ENCODE measurements at regions not wholly inside any gene's neighbourhood (a gene's known extent, or its start where the extent isn't known, plus 50 kb on each side); places are given as distances from the start of the nearest gene placed in this dataset.
"Not testable (repeated sequence)": the region's sequence is repeated elsewhere in the genome, so short reads cannot be mapped to it uniquely, and the experiment has no call there.

DNA sequence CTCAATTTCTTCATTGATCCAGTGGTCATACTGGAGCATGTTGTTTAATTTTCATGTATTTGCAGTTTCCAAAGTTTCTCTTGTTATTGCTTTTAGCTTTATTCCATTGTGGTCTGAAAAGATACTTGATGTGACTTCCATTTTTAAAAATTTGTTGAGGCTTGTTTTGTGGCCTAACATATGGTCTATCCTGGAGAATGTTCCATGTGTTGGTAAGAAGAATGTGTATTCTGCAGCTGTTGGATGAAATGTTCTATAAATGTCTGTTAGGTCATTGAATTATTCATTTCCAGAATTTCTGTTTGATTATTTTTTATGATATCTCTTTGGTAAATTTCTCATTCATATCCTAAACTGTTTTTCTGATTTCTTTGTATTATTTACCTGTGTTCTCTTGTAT lies 139.8 kb upstream of the THUMPD2 start (continued):
- TF ChIP-seq HDAC2 (IDR thresholded peaks at IDR 0.05; ENCODE audit: borderline replicate concordance in 1 of 2, low read depth in 2 of 2, low read length in 2 of 2) (no peak), POU5F1 (IDR thresholded peaks at IDR 0.05; ENCODE audit: low read depth, low read length) (no peak)

DNA sequence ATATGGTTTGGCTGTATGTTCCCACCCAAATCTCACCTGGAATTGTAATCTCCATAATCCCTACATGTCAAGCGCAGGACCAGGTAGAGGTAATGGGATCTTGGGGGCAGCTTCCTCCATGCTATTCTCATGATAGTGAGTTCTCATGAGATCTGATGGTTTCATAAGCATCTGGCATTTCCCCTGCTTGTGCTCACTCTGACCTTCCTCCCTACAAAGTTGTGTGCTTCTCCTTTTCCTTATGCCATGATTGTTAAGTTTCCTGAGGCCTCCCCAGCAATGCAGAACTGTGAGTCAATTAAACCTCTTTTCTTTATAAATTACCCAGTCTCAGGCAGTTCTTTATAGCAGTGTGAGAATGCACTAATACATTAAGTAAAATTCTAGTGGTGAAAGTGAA lies 138.3 kb upstream of the THUMPD2 start:
- H3K79me2 ChIP-seq (ENCODE audit: control insufficient read depth in 1 of 2, insufficient read depth in 2 of 2, low read length in 2 of 2); H3K4ac ChIP-seq (replicated peaks; ENCODE audit: insufficient read length, low read depth, low read length); H3K4me1 ChIP-seq (replicated peaks in 1 of 4; ENCODE audit: control insufficient read depth in 3 of 4, insufficient read depth in 4 of 4, low read length in 3 of 4); H3K56ac ChIP-seq (replicated peaks; ENCODE audit: insufficient read length, low read depth, low read length); H3K14ac ChIP-seq (ENCODE audit: insufficient read length); H3K27ac ChIP-seq (ENCODE audit: low read depth, low read length); H2BK12ac ChIP-seq (ENCODE audit: low read depth, low read length); H2BK120ac ChIP-seq (replicated peaks; ENCODE audit: low read depth, low read length); H2AFZ ChIP-seq (ENCODE audit: low read length); H4K91ac ChIP-seq (replicated peaks; ENCODE audit: insufficient read length, low read length); H4K20me1 ChIP-seq (replicated peaks in 1 of 2; ENCODE audit: control insufficient read depth in 1 of 2, insufficient read depth in 2 of 2, low read length in 2 of 2); H3K23me2 ChIP-seq (ENCODE audit: low read depth, low read length); H4K5ac ChIP-seq (ENCODE audit: insufficient read length, low read depth, low read length); H2AK5ac ChIP-seq (ENCODE audit: low read depth, low read length); DNase-seq (ENCODE audit: low read depth in 1 of 2, low spot score in 2 of 2); H3K4me2 ChIP-seq (ENCODE audit: insufficient read depth in 1 of 2, low read depth in 2 of 2, low read length in 2 of 2); H3K79me1 ChIP-seq (ENCODE audit: low read depth, low read length); H3K9me3 ChIP-seq (ENCODE audit: insufficient read depth in 2 of 2, low read depth in 1 of 2, low read length in 1 of 2); H3K27me3 ChIP-seq (replicated peaks in 1 of 4; ENCODE audit: control insufficient read depth in 3 of 4, extremely low read depth in 1 of 4, insufficient read depth in 3 of 4, low read length in 3 of 4); H2BK20ac ChIP-seq (ENCODE audit: low read length); FAIRE-seq; H3K18ac ChIP-seq (ENCODE audit: extremely low read depth, low read length); H3K23ac ChIP-seq (ENCODE audit: insufficient read length); POLR2A ChIA-PET (ENCODE audit: partially characterized antibody); H2BK15ac ChIP-seq (ENCODE audit: low read length); H4K8ac ChIP-seq (ENCODE audit: extremely low read depth, insufficient read depth, low read length); H3K36me3 ChIP-seq (ENCODE audit: control insufficient read depth in 2 of 4, insufficient read depth in 4 of 4, low read length in 3 of 4); H3K9ac ChIP-seq (replicated peaks in 1 of 4; ENCODE audit: extremely low read depth in 1 of 4, low read depth in 3 of 4, low read length in 3 of 4); H2BK5ac ChIP-seq (ENCODE audit: low read depth, low read length); H3K4me3 ChIP-seq (ENCODE audit: extremely low read depth in 1 of 4, insufficient read depth in 2 of 4, low read depth in 3 of 4, low read length in 4 of 4): not testable (repeated sequence)
- CTCF ChIA-PET (ENCODE audit: partially characterized antibody), result interaction anchor here (0.6 kb wide), 1 partner anchor 312 kb away, joined by 3 read pairs; no protein-coding TSS in a partner anchor
- WGBS, 2 experiments (ENCODE audit: extremely low coverage in 1 of 2, insufficient coverage in 1 of 2, insufficient read length in 1 of 2, insufficient replicate concordance in 2 of 2, low coverage in 1 of 2, low lambda C conversion rate in 2 of 2, missing lambda C conversion rate in 1 of 2), result 100% methylated on average over 1 of the region's 1 CpG; no CpG with 5 or more reads in 1 of the 2 experiments

All from H1 (cell line).